OCI-LY1 (cell line): ENCODE measurements at regions not wholly inside any gene's neighbourhood (a gene's known extent, or its start where the extent isn't known, plus 50 kb on each side); places are given as distances from the start of the nearest gene placed in this dataset.

ENCODE experiments used
- H2AFZ ChIP-seq: fragments of 200-600 bp; sonication (generic), shearing (Covaris generic); 2 replicates; pipeline ENCODE4 v1.6.0; 2014; ENCODE audit warnings: antibody characterized with exemption, mild to moderate bottlenecking, low read length
- H3F3A ChIP-seq: fragments of 200-600 bp; sonication (generic), shearing (Covaris generic); 2 replicates; pipeline ENCODE4 v1.6.0; 2014; ENCODE audit warnings: mild to moderate bottlenecking, antibody characterized with exemption, low read length, moderate library complexity; ENCODE audit not compliant: insufficient read depth
- H3K27ac ChIP-seq: fragments of 200-600 bp; sonication (generic); 2 replicates; pipeline ENCODE4 v1.5.1; 2014; ENCODE audit warnings: low read length, mixed run types, mild to moderate bottlenecking, low read depth; ENCODE audit not compliant: poor library complexity, severe bottlenecking
- H3K27me3 ChIP-seq: fragments of 200-600 bp; sonication (generic); 2 replicates; pipeline ENCODE4 v1.6.0; 2014; ENCODE audit warnings: antibody characterized with exemption, mild to moderate bottlenecking, low read length, moderate library complexity; ENCODE audit not compliant: insufficient read depth
- H3K36me3 ChIP-seq: fragments of 200-600 bp; sonication (generic); 2 replicates; pipeline ENCODE4 v1.6.1; 2014; ENCODE audit warnings: mild to moderate bottlenecking, antibody characterized with exemption, low read length, moderate library complexity, mixed read lengths; ENCODE audit not compliant: insufficient read depth
- H3K4me1 ChIP-seq: fragments of 200-600 bp; sonication (generic); 2 replicates; pipeline ENCODE4 v1.5.1; 2014; ENCODE audit warnings: mild to moderate bottlenecking, low read length, moderate library complexity; ENCODE audit not compliant: insufficient read depth, severe bottlenecking
- H3K4me2 ChIP-seq: fragments of 200-600 bp; sonication (generic), shearing (Covaris generic); 2 replicates; pipeline ENCODE4 v1.6.1; 2014; ENCODE audit warnings: low read length
- H3K4me3 ChIP-seq: fragments of 200-600 bp; sonication (generic); 2 replicates; pipeline ENCODE4 v1.5.1; 2014; ENCODE audit warnings: low read length, low read depth, mild to moderate bottlenecking, mixed read lengths; ENCODE audit not compliant: poor library complexity, severe bottlenecking
- H3K79me2 ChIP-seq: fragments of 200-600 bp; shearing (Covaris generic); 2 replicates; pipeline ENCODE4 v1.6.1; 2016; ENCODE audit warnings: mixed run types, low read length, mixed read lengths; ENCODE audit not compliant: insufficient read depth
- H3K9ac ChIP-seq: fragments of 200-600 bp; sonication (generic), shearing (Covaris generic); 2 replicates; pipeline ENCODE4 v1.6.1; 2014; ENCODE audit warnings: mild to moderate bottlenecking, low read length, mixed read lengths
- H3K9me2 ChIP-seq: fragments of 200-600 bp; sonication (generic), shearing (Covaris generic); 2 replicates; pipeline ENCODE4 v1.6.1; 2014; ENCODE audit warnings: low read depth, mild to moderate bottlenecking, low read length, mixed read lengths
- H3K9me3 ChIP-seq: fragments of 200-600 bp; shearing (Covaris generic); 2 replicates; pipeline ENCODE4 v1.6.1; 2014; ENCODE audit warnings: low read length, mixed read lengths
- H4K20me1 ChIP-seq: fragments of 200-600 bp; sonication (generic), shearing (Covaris generic); 2 replicates; pipeline ENCODE4 v1.6.0; 2016; ENCODE audit warnings: mild to moderate bottlenecking, low read length; ENCODE audit not compliant: insufficient read depth
- EZH2 ChIP-seq: fragments of 200-600 bp; sonication (generic), shearing (Covaris generic); IDR thresholded peaks from 2 replicates; pipeline ENCODE4 v1.8.0; 2017; ENCODE audit warnings: borderline replicate concordance, mixed run types, mild to moderate bottlenecking, antibody characterized with exemption, low read length, moderate library complexity, mixed read lengths
- TF ChIP-seq, protein P1 (sequence below): fragments of 200-600 bp; sonication (generic), shearing (Covaris generic); IDR thresholded peaks from 2 replicates; pipeline ENCODE4 v1.5.1; 2017; ENCODE audit warnings: mild to moderate bottlenecking, antibody characterized with exemption, low read length, moderate library complexity, mixed read lengths

DNA sequence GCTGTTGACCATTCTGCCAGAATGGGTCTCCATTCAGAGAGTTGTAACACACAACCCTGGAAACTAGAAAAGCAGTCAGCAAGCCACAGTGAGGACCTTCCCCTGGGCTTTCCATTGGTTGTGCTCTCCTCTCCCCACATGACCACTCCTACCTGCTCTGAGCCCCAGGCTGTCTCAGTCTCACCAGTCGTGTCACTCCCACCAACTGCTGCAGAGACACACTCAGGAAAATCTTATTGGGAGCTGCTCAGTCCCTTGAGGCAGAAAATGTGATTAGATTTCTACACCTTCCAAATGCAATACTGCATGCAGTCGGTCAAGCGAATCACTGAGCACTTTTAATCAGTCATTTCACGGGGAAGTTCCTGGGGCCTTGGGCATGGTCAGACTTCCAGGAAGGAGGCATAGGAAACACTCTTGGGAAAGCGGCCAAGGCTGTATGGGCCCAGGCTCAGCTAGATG, 284.2 kb upstream of the NMUR2 start:
- H3K27me3 ChIP-seq = no peaks in the 10 kb centered on the region
- no peak overlapping the region for H3K4me2 ChIP-seq
- H3K27ac ChIP-seq = no peak overlapping the region
- H3K9me3 ChIP-seq = no peaks in the 10 kb centered on the region
- H3K4me1 ChIP-seq = no peaks in the 10 kb centered on the region
- H3K9me2 ChIP-seq = no peaks in the 10 kb centered on the region
- H3K79me2 ChIP-seq = no peaks in the 10 kb centered on the region
- H3K36me3 ChIP-seq = no peaks in the 10 kb centered on the region
- no peak overlapping the region for H3K9ac ChIP-seq
- H3K4me3 ChIP-seq = no peak overlapping the region
- H2AFZ ChIP-seq = no peak overlapping the region
- no peaks in the 10 kb centered on the region for H4K20me1 ChIP-seq
- no peaks in the 10 kb centered on the region for H3F3A ChIP-seq
- TF ChIP-seq, protein P1, sequence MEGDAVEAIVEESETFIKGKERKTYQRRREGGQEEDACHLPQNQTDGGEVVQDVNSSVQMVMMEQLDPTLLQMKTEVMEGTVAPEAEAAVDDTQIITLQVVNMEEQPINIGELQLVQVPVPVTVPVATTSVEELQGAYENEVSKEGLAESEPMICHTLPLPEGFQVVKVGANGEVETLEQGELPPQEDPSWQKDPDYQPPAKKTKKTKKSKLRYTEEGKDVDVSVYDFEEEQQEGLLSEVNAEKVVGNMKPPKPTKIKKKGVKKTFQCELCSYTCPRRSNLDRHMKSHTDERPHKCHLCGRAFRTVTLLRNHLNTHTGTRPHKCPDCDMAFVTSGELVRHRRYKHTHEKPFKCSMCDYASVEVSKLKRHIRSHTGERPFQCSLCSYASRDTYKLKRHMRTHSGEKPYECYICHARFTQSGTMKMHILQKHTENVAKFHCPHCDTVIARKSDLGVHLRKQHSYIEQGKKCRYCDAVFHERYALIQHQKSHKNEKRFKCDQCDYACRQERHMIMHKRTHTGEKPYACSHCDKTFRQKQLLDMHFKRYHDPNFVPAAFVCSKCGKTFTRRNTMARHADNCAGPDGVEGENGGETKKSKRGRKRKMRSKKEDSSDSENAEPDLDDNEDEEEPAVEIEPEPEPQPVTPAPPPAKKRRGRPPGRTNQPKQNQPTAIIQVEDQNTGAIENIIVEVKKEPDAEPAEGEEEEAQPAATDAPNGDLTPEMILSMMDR = no peak
- no peak for TF ChIP-seq EZH2

DNA sequence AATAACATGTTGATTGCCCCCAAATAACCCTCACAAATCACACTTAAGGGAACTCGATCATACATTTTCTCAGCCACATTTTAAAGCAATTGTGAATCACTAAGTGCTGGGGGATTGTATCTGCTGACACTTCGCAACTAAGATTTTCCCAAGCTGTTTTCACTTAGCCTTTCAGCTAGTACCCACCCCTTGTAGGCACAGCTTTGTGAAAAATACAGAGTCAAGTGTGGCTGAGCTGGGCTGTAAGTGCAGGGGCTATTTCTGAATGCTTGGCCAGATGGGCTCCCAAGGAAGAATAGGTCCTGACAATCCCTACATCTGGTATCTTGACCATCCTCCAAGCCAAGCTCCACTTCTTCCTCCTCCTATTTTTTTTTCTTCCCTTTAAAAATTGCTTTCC, 289.2 kb upstream of the NMUR2 start:
- no peaks in the 10 kb centered on the region for H3K36me3 ChIP-seq
- no peaks in the 10 kb centered on the region for H3K79me2 ChIP-seq
- H2AFZ ChIP-seq = no peak overlapping the region
- H3K9ac ChIP-seq = no peak overlapping the region
- no peaks in the 10 kb centered on the region for H3K27me3 ChIP-seq
- no peak overlapping the region for H3K27ac ChIP-seq
- no peak overlapping the region for H3K4me2 ChIP-seq
- H3K9me2 ChIP-seq = no peaks in the 10 kb centered on the region
- H3K9me3 ChIP-seq = no peaks in the 10 kb centered on the region
- H4K20me1 ChIP-seq = no peaks in the 10 kb centered on the region
- TF ChIP-seq, protein P1 = no peak
- no peak for TF ChIP-seq EZH2
- H3K4me3 ChIP-seq = no peak overlapping the region
- no peaks in the 10 kb centered on the region for H3K4me1 ChIP-seq
- H3F3A ChIP-seq = no peaks in the 10 kb centered on the region

DNA sequence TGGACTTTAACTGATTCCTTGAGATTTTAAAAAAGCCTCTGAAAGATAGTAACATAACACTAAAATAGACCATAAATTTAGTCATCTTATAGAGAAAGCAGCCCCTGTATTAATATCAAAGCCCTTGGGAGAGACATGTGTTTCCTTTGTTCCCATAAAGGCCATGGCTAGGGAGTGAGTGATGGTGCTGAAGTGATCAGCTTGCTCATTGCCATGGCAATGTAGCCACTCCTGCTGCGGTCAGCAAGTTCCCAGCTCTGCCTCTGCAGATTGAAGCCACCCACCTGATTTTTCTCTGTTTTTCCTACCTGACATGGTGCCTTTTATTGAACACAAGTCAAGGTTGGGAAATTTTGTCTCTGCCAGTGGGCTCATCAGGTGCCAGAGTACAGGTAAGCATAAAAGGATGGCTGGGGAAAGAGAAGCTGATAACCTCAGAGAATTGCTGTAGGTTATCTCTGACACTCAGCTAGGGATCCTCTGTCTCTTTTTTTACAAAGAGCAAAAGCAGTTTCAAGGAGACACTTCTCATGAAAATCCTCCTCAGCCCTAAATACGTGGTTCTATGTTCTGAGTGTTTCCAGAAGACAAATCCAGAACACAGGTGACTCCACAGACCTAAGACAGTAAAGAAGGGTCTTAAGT, 296.3 kb upstream of the NMUR2 start:
- H3K36me3 ChIP-seq = no peaks in the 10 kb centered on the region
- no peaks in the 10 kb centered on the region for H4K20me1 ChIP-seq
- no peak for TF ChIP-seq EZH2
- TF ChIP-seq, protein P1 = no peak
- no peak overlapping the region for H3K4me2 ChIP-seq
- no peaks in the 10 kb centered on the region for H3K9me2 ChIP-seq
- no peak overlapping the region for H3K9ac ChIP-seq
- no peak overlapping the region for H2AFZ ChIP-seq
- H3K4me3 ChIP-seq = no peak overlapping the region
- H3K9me3 ChIP-seq = no peaks in the 10 kb centered on the region
- H3F3A ChIP-seq = no peaks in the 10 kb centered on the region
- no peaks in the 10 kb centered on the region for H3K27me3 ChIP-seq
- H3K4me1 ChIP-seq = no peaks in the 10 kb centered on the region
- H3K27ac ChIP-seq = no peak overlapping the region
- no peaks in the 10 kb centered on the region for H3K79me2 ChIP-seq
